ENCODE measurements at regions not wholly inside any gene's neighbourhood (a gene's known extent, or its start where the extent isn't known, plus 50 kb on each side); places are given as distances from the start of the nearest gene placed in this dataset.

DNA sequence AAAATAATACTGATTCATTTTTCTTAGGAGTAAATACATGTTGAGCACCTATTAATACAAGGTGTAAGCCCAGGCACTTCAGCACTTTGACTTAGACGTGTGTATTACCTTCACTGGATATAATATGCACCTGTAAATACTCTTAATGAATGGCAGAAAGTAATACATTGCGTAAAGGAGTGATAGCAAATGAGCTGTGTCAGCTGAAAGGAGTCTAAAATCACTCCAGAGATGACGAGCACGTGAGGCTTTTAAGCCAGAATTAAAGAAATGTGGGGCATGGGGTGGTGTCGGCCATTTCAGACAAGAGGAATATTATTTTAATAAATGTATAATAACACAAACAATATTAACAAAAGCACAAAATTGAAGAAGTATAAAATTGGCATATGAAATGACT, 722.7 kb downstream of the EPHA4 start:
- TF ChIP-seq ZNF629 (CRISPR knock-in tag; conservative IDR thresholded peaks at IDR 0.05) (no peak), PTBP1 (IDR thresholded peaks at IDR 0.05; ENCODE audit: low read depth, low read length, poor library complexity, severe bottlenecking) (no peak), ZSCAN9 (CRISPR knock-in tag; IDR thresholded peaks at IDR 0.05; ENCODE audit: borderline replicate concordance) (no peak)
